ENCODE measurements at regions not wholly inside any gene's neighbourhood (a gene's known extent, or its start where the extent isn't known, plus 50 kb on each side); places are given as distances from the start of the nearest gene placed in this dataset.

- no peak for DNase-seq
Observed at GRCh38 chr1:68970571-68970970, 473.7 kb upstream of the DEPDC1 start.

GRCh38 chr1:68973459-68974244 lies 476.8 kb upstream of the DEPDC1 start:
- DNase-seq, result no peak

GRCh38 chr1:68974447-68974846 lies 477.6 kb upstream of the DEPDC1 start:
- no peak for DNase-seq

GRCh38 chr1:68975212-68975933 lies 478.5 kb upstream of the DEPDC1 start:
- DNase-seq, result no peak

GRCh38 chr1:68976916-68977610 lies 480.2 kb upstream of the DEPDC1 start:
- no peak for DNase-seq

- DNase-seq, result no peak
Observed at GRCh38 chr1:68979891-68980290, 483.0 kb upstream of the DEPDC1 start.

- DNase-seq, result no peak
Observed at GRCh38 chr1:68984289-68984688, 487.4 kb upstream of the DEPDC1 start.

GRCh38 chr1:68994096-68994495 lies 497.2 kb upstream of the DEPDC1 start:
- no peak for DNase-seq

GRCh38 chr1:69016468-69016867 lies 519.6 kb upstream of the DEPDC1 start:
- no peak for DNase-seq

GRCh38 chr1:69029649-69030048 lies 532.8 kb upstream of the DEPDC1 start:
- no peak for DNase-seq

- DNase-seq, result no peak
Observed at GRCh38 chr1:69038379-69038778, 529.3 kb upstream of the LRRC7 start.

GRCh38 chr1:69045572-69045971 lies 522.1 kb upstream of the LRRC7 start:
- DNase-seq, result no peak

- DNase-seq, result no peak
Observed at GRCh38 chr1:69055194-69055593, 512.5 kb upstream of the LRRC7 start.

GRCh38 chr1:69058454-69058853 lies 509.3 kb upstream of the LRRC7 start:
- no peak for DNase-seq

- DNase-seq, result no peak
Observed at GRCh38 chr1:69070660-69071373, 496.9 kb upstream of the LRRC7 start.

GRCh38 chr1:69073176-69073575 lies 494.5 kb upstream of the LRRC7 start:
- DNase-seq, result peak in 1 of 2 experiments; percentile 0

- DNase-seq, result no peak
Observed at GRCh38 chr1:69076631-69077030, 491.1 kb upstream of the LRRC7 start.

- no peak for DNase-seq
Observed at GRCh38 chr1:69077198-69077597, 490.5 kb upstream of the LRRC7 start.

GRCh38 chr1:69077633-69078032 lies 490.1 kb upstream of the LRRC7 start:
- DNase-seq, result no peak

GRCh38 chr1:69081668-69082067 lies 486.1 kb upstream of the LRRC7 start:
- no peak for DNase-seq

- no peak for DNase-seq
Observed at GRCh38 chr1:69082312-69082711, 485.4 kb upstream of the LRRC7 start.

- no peak for DNase-seq
Observed at GRCh38 chr1:69086148-69086547, 481.6 kb upstream of the LRRC7 start.

- DNase-seq, result no peak
Observed at GRCh38 chr1:69088571-69088970, 479.2 kb upstream of the LRRC7 start.

Measured in AML-193 (cell line).